H1 (cell line): ENCODE measurements at regions not wholly inside any gene's neighbourhood (a gene's known extent, or its start where the extent isn't known, plus 50 kb on each side); places are given as distances from the start of the nearest gene placed in this dataset.

Source experiments
- POLR2AphosphoS5 ChIP-seq: IDR thresholded peaks from 2 replicates; pipeline ENCODE4 v1.6.1; 2011; ENCODE audit warnings: low read depth, low read length
- TBP ChIP-seq: IDR thresholded peaks from 2 replicates; pipeline ENCODE4 v1.6.1; 2011; ENCODE audit warnings: low read depth, low read length, improper control_type of control experiment
- TF ChIP-seq, protein P1 (sequence below), 3 experiments: IDR thresholded peaks; 1 replicate in 2 of 3; 2 replicates in 1 of 3; pipeline versions ENCODE4 v1.5.1 to v1.6.1; 2011; ENCODE audit warnings: low read length in 3 of 3, mild to moderate bottlenecking in 3 of 3, inconsistent platforms in 2 of 3, low read depth in 1 of 3, moderate library complexity in 1 of 3; ENCODE audit not compliant: insufficient read depth in 1 of 3; ENCODE audit errors: control extremely low read depth in 1 of 3

DNA sequence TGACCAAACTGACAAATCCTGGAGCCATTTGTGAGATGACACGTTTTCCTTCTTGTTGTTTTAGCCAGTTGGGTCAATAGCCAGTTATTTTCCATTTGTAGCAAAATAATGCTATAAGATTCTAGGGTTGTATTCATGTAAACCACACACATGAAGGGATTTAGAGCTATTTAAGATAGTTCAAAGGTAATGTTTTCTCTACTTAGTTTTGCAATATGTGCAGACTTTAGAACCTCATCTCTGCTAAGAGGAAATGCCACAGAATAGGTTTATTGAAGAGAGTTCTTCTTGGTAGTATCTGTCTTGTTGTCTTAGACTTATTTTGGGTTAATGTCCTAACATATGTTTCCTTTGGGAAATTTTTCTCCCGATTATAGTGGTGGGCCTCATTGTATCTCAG, 213.5 kb upstream of the RIMS1 start:
- TF ChIP-seq, protein P1, sequence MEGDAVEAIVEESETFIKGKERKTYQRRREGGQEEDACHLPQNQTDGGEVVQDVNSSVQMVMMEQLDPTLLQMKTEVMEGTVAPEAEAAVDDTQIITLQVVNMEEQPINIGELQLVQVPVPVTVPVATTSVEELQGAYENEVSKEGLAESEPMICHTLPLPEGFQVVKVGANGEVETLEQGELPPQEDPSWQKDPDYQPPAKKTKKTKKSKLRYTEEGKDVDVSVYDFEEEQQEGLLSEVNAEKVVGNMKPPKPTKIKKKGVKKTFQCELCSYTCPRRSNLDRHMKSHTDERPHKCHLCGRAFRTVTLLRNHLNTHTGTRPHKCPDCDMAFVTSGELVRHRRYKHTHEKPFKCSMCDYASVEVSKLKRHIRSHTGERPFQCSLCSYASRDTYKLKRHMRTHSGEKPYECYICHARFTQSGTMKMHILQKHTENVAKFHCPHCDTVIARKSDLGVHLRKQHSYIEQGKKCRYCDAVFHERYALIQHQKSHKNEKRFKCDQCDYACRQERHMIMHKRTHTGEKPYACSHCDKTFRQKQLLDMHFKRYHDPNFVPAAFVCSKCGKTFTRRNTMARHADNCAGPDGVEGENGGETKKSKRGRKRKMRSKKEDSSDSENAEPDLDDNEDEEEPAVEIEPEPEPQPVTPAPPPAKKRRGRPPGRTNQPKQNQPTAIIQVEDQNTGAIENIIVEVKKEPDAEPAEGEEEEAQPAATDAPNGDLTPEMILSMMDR (IDR thresholded peaks at IDR 0.05; ENCODE audit: control extremely low read depth in 1 of 3, insufficient read depth in 1 of 3, low read depth in 1 of 3, low read length in 3 of 3): no peak
- TF ChIP-seq POLR2AphosphoS5 (no peak), TBP (no peak)
